ENCODE measurements at regions not wholly inside any gene's neighbourhood (a gene's known extent, or its start where the extent isn't known, plus 50 kb on each side); places are given as distances from the start of the nearest gene placed in this dataset.

- DNase-seq (ENCODE audit: low read depth in 2 of 2): no peak
Observed at GRCh38 chr11:32002311-32002710, 88.6 kb upstream of the RCN1 start.

DNA sequence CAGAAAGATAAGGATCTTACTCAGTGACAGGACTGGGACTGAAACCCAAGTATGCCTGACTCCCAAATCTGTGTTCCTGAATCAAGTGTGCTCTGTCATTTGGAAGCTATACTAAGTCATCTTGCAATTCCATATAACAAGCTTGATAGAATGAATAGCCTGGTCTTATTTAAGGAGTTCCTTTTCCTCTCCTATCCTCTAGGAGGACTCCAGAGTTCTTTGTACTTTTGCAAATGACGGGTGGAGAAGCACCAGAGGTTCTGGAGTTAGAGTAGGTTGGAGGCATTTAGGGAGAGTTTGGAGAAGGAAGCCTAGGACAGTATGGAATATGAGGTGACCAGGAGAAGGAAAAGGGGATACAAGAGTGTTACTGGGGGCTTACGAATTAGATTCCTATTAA, 92.9 kb upstream of the RCN1 start:
- no peak for DNase-seq (ENCODE audit: low read depth in 2 of 2)

DNA sequence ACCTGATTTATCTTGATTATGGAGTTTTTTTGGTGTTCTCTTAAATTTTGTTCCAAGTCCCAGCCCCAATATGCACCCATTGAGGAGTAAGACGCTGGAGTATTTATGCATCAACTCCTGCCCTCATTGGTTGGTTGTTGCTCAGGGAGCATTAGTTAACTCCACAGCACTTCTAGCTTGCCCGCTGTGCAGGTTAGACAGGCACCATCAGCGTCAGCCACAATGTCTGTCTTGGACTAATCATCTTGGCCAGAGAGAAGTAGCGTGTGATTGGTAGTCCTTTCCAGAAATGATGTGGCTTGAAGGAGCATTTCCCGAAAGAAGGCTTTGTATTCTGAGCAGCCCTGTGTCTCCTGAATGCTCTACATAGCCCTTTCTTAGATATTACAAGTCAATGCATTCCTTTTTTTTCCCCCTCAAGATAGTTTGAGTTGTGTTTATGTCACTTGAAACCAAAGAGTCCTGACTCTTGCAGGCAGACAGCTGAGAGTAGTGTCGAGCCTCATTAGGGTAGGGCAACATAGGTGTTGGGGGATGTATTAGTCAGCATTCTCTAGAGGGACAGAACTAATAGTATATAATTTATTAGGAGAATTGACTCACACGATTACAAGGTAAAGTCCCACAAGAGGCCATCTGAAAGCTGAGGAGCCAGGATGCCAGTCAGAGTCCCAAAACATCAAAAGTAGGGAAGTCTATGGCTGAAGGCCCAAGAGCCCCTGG, 94.6 kb upstream of the RCN1 start:
- DNase-seq (ENCODE audit: low read depth in 2 of 2): no peak

GRCh38 chr11:31995525-31996094, 95.3 kb upstream of the RCN1 start:
- DNase-seq (ENCODE audit: low read depth in 2 of 2): no peak

DNA sequence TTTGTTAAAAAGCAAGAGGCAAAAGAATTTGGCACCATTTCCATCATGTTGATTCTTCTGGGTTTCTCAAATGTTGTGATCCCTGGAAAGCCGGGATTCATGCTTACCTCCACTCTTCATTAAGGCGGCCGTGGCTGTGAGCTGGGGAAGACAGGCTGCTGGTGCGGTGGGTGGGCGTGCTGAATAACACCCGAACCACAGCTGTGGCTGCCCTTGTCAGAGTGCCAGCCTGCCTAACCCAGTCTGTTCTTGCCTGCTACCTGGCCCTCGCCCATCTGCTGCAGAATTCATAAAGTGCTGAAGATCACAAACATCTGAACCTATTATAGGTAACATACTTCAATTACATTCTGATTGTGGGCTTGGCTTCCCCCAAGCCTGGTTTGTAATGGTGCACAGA, 95.8 kb upstream of the RCN1 start:
- no peak for DNase-seq (ENCODE audit: low read depth in 2 of 2)

DNA sequence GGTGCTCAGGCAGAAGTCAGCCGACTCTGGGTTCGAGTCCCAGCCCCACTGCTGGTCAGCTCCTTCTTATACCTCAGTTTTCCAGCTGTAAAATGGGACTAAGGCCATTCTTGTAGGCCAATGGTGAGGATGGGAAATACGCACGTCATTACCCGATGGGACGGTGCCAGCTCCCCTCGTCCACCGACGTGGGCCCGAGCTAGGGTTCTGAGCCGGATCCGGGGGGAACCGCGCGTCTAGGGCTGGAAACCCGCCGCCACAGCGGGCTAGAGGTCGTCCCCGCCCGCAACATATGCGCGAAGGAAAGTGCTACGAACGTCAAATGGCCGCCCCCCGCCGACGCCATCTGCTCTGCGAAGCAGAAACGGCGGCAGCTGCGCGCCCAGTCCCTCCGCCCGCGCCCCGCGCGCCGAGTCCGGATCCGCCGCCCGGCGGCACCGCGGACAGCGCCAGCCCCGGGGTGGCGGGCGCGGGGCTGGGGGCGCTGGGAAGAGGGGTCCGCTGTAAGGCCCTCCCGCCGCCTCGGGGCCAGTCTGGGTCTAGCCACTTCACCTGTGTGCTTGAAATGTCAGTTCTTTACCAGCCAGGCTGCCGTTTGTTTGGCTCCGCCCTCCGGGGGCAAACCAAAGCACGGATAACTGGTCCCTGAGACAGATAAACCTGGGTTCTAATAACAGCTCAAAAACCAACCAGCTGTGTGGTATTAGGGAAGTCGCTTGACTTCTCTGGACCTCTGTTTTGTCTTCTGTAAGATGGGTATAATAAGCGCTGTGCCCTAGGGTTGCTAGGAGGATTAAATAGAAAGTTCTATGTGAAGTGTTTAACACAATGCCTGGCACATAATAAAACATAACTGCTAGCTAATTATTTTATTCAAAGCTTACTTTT, 103.5 kb upstream of the RCN1 start:
- DNase-seq (ENCODE audit: low read depth in 2 of 2): no peak

- no peak for DNase-seq (ENCODE audit: low read depth in 2 of 2)
Observed at GRCh38 chr11:31986201-31986889, 104.5 kb upstream of the RCN1 start.

DNA sequence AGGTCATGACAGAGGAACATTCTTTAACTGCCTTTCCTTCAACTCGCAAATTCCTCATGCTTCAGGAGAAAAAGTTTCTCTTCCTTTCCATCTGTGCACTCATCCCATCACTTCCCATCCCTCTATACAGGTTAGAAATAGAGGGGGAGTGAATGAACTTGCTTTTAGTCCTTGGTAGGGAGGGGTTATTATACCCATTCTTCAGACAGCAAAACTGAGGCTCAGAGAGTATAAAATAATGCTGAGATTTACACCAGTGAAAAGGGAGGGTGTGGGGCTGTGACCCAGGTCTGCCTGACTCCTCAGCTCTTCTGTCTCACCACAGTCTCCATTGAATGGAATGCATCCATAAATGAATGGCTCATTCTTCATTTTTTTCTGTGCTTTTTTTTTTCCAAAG, 109.4 kb upstream of the RCN1 start:
- DNase-seq (ENCODE audit: low read depth in 2 of 2): no peak

GRCh38 chr11:31977343-31977742, 113.5 kb upstream of the RCN1 start:
- no peak for DNase-seq (ENCODE audit: low read depth in 2 of 2)

GRCh38 chr11:31974366-31975136, 116.3 kb upstream of the RCN1 start:
- DNase-seq (ENCODE audit: low read depth in 2 of 2): no peak

DNA sequence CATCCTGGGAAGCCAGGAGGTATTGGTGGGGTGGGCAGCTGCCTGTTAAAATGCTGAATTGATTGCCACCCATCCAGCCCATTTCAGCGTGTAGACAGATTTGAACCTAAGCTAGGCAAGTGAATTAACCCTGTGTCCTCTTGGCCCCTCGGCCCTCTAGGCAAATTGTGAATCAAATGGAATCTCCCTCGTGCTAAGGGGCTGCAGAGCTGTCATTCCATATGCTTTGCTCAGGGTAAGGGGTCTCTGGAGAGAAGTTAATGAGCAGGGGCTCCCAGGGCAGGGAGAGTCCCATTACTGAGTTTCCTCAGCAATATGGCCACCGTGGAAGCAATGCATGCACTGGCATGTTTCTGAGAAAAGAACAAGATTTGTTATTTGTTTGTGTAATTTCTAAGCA, 117.7 kb upstream of the RCN1 start:
- no peak for DNase-seq (ENCODE audit: low read depth in 2 of 2)

GRCh38 chr11:31972623-31973022, 118.3 kb upstream of the RCN1 start:
- no peak for DNase-seq (ENCODE audit: low read depth in 2 of 2)

DNA sequence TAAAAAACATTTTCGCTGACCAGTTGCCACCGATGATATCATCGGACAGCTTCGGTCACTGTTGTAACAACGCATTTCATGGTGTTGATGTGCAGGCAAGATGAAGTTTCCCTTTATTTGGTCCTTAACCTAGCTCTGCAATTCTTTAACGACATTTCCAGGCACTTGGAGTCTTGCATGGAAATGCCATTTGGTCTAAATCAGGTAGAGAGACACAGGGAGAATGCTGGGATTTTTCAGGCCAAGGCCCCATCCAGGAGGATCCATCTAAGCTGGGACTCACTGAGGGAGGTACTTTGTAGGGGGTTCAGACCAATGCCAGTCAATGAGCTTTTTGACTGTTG, 121.5 kb upstream of the RCN1 start:
- DNase-seq (ENCODE audit: low read depth in 2 of 2): no peak

- no peak for DNase-seq (ENCODE audit: low read depth in 2 of 2)
Observed at GRCh38 chr11:31968461-31969358, 122.2 kb upstream of the RCN1 start.

DNA sequence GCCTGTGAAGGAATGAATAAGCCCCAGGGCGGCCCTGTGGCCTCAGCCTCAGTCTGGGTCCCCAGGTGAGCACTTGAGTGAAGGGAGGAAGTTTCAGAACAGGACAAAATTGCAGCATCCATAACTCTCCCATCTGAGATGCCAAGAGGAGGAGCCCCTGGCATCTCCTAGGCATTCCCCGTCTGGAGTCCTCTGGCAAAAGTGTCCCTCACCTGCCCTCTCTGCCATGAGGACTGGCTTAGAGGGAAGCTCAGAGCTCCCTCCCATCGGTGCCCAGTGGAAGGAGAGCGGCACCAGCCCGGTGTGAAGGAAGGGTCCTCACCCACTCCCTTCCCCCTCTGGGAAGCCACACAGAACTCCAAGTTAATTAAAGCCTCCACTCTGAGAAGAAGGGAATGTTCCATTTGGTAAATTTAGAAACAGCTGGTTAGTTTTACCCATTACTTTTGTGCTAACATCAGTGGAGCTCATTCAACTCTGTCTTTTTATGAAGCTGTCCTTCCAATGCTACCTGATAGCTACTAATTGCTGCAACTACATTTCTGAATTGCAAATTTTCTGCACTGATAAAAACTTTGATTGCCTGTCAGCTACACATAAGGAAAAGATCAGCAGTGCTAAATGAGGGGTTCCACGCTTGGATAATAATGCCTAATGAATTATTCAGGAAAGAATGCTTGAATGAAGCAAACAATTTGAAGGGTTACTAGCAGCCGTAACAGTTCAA, 123.3 kb upstream of the RCN1 start:
- DNase-seq (ENCODE audit: low read depth in 2 of 2): no peak

DNA sequence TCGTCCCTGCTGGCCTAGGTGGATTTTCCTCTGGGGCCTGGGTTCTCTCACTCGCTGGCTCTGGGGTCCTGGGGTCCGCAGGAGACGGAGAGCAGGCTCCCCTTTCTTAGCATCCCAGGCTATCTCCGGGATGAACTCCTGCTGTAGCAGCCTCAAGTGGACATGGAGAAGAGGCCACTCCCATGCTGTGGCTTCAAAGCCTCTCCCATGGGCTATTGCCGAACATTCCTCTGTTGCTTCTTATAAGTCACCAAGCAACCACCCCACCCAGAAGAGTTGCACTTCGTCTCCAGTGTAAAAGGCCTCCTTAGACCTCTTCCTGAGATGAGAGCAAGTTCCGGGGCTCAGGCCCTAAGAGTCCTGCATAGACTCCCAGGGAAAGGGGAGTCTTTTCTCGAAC, 124.0 kb upstream of the RCN1 start:
- DNase-seq (ENCODE audit: low read depth in 2 of 2): no peak

DNA sequence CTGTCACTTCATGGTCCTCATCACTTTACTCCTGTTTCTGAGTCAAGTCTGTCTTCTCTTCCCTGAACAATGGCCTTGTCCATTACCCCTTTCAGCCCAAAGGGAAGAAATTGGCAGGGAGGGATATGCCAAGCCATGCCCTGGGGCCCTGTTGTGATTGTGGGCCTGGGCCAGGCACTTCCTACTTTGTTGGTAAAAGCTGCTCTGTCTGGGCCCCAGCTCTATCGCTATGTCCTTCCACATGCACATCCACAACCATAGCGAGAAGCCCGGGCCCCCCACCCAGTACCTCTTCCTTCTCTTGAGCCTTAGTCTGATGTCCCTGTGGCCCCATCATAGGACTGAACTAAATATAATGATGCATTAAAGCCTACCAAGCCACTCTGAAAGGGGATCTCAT, 126.7 kb upstream of the RCN1 start:
- DNase-seq (ENCODE audit: low read depth in 2 of 2): no peak

DNA sequence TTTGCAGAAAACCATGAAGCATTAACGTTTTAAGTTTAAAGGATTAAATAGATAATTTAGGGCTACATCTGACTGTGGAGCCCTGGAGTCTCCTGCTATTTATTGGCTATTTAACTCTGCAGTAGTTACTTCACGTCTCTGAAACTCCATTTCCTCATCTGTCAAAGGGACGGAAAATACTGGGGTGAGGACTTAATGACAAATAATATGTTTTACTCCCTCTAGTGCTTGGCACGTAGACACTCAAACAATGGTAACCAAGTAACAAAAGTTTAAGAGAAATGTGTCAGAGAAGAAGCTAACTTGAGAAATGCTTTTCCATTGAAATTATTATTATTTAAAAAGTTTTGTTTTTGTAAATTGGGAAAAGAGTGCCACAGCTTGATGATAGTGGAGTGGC, 130.7 kb upstream of the RCN1 start:
- DNase-seq (ENCODE audit: low read depth in 2 of 2): no peak

- DNase-seq (ENCODE audit: low read depth in 2 of 2): no peak
Observed at GRCh38 chr11:31959716-31960115, 131.2 kb upstream of the RCN1 start.

Data from stimulated activated CD4-positive, alpha-beta T cell treated with anti-CD3 and anti-CD28 coated beads, Interleukin-1b, Interleukin-23, amount 100 ng/mL, for 4 hours (primary cell).